GM03348 (cell line): ENCODE measurements at regions not wholly inside any gene's neighbourhood (a gene's known extent, or its start where the extent isn't known, plus 50 kb on each side); places are given as distances from the start of the nearest gene placed in this dataset.

Experiments
- DNase-seq: peaks from one replicate; pipeline ENCODE4 v3.0.0; 2012; ENCODE audit warnings: low spot score

DNA sequence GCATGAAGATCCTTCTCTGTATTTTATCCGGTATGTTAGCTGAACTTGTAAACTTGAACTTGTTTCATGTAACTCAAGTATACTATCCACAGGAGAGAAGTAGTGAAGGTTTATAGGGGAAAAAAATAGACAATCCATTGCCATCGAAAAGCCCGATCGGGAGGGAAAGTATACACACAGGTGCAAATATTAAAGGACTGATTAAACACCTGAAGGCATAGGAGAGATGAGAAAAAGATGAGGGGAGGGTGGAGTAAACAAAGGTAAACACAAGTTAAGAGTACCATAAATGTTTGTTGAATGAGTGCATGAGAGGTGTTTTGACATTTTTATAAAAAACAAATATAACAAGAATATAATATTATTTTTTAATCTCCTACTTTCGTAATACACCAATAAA is 64.3 kb upstream of the CITED2 start:
- no peak for DNase-seq

DNA sequence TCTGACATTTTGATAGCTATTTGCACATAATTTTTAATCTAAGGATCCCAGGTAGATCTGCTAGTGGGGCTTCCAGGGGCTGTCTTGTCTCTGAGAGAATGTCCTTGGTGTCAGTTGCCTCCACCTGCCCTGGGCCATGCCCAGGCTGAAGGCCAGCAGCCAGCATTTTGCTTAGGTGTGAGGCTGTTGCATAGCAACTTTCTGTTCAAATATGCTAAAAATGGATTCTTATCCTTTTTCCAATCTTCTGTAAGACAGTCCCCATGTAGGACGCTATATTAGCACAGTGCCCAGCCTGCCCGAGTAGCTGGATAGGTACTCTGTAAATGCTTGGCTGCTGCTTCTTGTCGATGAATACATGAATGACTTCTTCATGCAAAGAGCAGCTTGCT is 62.5 kb upstream of the CITED2 start:
- DNase-seq: no peak

DNA sequence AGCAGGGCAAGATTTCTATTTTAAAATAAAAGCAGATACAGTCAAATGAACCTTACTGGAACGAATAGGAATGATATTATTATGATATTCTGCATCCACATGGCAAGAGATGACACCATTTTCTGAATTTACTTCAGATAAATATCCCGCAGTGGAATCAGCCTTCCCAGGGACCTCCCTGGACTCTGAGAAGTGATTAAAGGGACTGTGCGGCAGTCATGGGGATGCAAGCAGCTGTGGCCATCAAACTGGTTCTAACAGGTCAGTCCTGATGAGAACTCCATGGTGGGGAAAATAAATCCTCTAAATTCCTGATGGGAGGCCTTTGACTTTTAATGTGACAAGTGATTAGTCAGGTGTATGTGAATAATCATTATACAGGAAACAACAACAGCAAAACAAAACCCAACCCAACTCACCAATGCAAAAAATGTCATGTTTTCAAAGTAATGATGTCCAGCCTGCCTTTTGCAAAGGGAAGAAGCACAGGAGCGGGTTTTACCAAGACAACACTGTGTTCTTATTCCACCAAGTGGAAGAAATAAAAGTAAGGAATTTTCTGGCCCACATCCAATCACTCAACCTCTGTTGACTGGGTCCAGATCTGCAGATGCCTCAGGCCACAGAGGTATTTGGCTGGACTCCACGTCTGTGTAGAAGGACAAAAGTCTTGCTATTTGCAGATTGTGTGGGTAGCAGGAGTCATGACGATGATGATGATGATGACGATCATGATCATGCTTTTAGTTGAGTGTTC is 61.9 kb upstream of the CITED2 start:
- DNase-seq: no peak

DNA sequence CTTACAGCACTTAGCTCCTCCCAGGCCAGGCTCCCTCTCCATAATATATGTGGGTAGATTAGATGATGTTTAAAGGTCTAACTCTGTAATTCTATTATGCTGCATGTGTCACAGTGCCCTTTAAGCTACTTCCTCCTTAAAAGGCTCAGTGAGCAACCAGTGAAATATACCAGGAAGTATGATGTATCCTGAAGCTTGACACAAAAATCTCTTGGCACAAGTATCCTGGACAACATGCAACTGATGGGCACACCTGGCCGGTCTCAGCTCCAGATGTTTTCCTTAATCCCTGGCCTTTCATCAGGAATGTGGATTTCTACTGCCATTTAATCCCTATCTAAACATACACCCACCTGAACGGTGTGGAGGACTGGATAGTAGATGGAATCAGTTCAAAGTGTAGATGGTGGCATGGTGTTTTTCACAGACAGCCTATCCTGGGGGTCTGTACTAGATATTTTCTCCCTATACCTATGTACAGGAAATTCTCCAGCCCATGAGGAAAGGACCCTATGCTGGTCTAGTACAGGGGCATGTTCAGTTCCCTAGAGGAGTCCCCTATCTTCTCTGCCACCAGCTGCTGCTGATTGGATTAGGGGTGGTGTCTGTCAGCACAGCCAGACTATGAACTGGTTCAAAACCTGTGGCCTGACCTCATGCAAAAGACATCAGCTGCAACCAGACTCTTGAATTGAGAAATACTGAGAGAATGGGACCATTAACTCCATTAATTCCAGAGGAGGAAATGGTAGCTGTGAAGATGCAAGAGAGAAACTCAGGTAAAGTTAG is 59.4 kb upstream of the CITED2 start:
- peak; percentile 15 for DNase-seq

DNA sequence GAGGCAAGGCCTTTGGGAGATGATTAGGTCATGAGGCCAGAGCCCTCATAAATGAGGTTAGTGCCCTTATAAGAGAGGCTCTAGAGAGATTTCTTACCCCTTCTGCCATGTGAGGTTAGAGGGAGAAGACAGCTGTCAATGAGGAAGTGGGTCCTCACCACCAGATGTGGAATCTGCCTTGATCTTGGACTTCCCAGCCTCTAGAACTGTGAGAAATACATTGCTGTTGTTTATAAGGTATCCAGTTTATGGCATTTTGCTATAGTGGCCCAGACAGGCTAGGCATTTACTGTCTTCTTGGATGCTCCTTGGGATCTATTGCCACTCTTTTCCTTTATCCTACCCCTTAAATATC is 57.1 kb upstream of the CITED2 start:
- DNase-seq: no peak

GRCh38 chr6:139430899-139431601 is 56.6 kb upstream of the CITED2 start:
- no peak for DNase-seq

GRCh38 chr6:139429580-139430145 is 55.2 kb upstream of the CITED2 start:
- DNase-seq: no peak

GRCh38 chr6:139427199-139427598 is 52.8 kb upstream of the CITED2 start:
- no peak for DNase-seq

GRCh38 chr6:139426795-139427194 is 52.3 kb upstream of the CITED2 start:
- no peak for DNase-seq

DNA sequence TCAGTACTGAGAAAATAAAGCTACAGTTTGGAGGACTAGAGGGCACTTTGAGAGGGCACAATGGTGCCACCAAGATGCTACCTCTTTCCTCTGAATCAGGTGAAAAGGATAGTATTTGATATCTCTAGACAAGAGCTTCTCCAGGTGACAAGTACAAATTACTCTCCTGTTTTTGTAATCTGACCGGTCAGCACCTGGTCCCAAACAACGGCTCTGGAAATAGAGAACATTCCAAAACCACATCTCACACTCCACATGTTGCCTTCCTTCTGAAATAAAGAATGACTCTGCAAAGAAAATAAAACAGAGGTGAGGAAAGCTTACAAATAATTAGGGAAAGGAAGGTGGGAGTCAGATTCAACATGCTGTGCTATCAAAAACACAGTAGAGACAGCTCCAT is 51.3 kb upstream of the CITED2 start:
- DNase-seq: no peak

DNA sequence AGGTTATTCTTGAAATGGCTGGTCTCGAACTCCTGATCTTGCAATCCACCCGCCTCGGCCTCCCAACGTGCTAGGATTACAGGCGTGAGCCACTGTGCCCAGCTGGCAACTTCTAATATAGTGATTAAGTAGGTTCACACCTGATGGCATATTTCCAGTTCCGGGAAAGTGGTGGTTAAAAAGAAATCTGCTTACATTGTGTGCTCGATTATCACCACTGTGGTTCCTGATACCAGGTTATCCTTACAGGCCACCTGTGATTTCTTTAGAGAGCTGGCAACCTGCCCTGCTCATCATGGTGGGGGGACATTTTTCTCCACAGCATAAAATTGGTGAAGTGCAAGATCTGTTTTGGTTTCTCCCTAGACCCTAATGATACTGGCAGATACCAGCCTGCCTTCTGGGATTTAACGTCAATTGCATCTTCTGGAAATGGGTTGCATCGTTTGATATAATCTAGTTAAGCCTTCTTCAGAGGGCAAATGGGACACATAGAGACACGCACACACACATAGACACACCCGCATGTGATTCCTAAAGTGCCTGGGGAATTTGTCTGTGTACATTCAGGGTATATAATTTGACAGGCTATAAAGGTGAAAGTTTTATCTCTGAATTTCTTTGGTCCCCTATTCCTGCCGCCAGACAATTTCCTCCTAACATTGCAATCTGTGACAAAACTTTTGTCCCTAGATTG is 49.7 kb upstream of the CITED2 start:
- DNase-seq: no peak
